Activated naive CD4-positive, alpha-beta T cell treated with anti-CD3 and anti-CD28 coated beads for 36 hours (primary cell): ENCODE measurements at regions not wholly inside any gene's neighbourhood (a gene's known extent, or its start where the extent isn't known, plus 50 kb on each side); places are given as distances from the start of the nearest gene placed in this dataset.
"Not testable (repeated sequence)": the region's sequence is repeated elsewhere in the genome, so short reads cannot be mapped to it uniquely, and the experiment has no call there.

Experiments
- CTCF ChIA-PET: fragments of 350-600 bp; sonication (Branson Sonifier 250); formaldehyde crosslinking; loops from one replicate; lab custom pipeline; 2021; ENCODE audit warnings: antibody characterized with exemption; lab: Charles Lee
- DNase-seq: peaks from one replicate; pipeline ENCODE4 v3.0.0-alpha.2; 2020
- H3K27ac Mint-ChIP-seq: one replicate; pipeline ENCODE4 v1.8.0; 2021; ENCODE audit warnings: mild to moderate bottlenecking, mixed read lengths
- H3K27me3 Mint-ChIP-seq: one replicate; pipeline ENCODE4 v1.8.0; 2021; ENCODE audit warnings: low read depth, mixed read lengths
- H3K36me3 Mint-ChIP-seq: one replicate; pipeline ENCODE4 v1.8.0; 2021; ENCODE audit warnings: low read depth, mixed read lengths
- H3K4me1 Mint-ChIP-seq: one replicate; pipeline ENCODE4 v1.8.0; 2021; ENCODE audit warnings: low read depth, mixed read lengths
- H3K4me3 Mint-ChIP-seq: one replicate; pipeline ENCODE4 v1.8.0; 2021; ENCODE audit warnings: mild to moderate bottlenecking, moderate library complexity, mixed read lengths
- H3K9me3 Mint-ChIP-seq: one replicate; pipeline ENCODE4 v1.8.0; 2021; ENCODE audit warnings: mixed read lengths
- intact Hi-C: fragments of 100-400 bp; cut with micrococcal nuclease; formaldehyde crosslinking; loops from one replicate; pipeline ENCODE4 v1.15.1; 2023

GRCh38 chr11:67737562-67738080, 63.2 kb upstream of the ALDH3B2 start:
- DNase-seq, CTCF ChIA-PET, H3K27me3 Mint-ChIP-seq, H3K9me3 Mint-ChIP-seq, H3K4me1 Mint-ChIP-seq, H3K4me3 Mint-ChIP-seq, intact Hi-C loops, H3K36me3 Mint-ChIP-seq, H3K27ac Mint-ChIP-seq: not testable (repeated sequence)

- CTCF ChIA-PET = no interaction called here
- Mint-ChIP-seq H3K27me3 (peaks cover 16% of the 10 kb centered on the region), H3K9me3 (no peaks in the 10 kb centered on the region), H3K4me1 (peaks cover 19% of the 10 kb centered on the region), H3K36me3 (no peaks in the 10 kb centered on the region), H3K27ac (no peak overlapping the region), H3K4me3 (no peak overlapping the region)
- intact Hi-C loops = no loop called here
- peak; percentile 54 for DNase-seq
Measured at GRCh38 chr11:67732045-67732787, 57.8 kb upstream of the ALDH3B2 start.

GRCh38 chr11:67731583-67731982, 57.2 kb upstream of the ALDH3B2 start:
- no peak for DNase-seq
- Mint-ChIP-seq H3K9me3 (no peaks in the 10 kb centered on the region), H3K36me3 (no peaks in the 10 kb centered on the region), H3K4me1 (peaks cover 25% of the 10 kb centered on the region), H3K27ac (no peak overlapping the region), H3K4me3 (peak overlapping the region; percentile 55), H3K27me3 (peaks cover 16% of the 10 kb centered on the region)
- intact Hi-C loops = no loop called here
- CTCF ChIA-PET = no interaction called here

- CTCF ChIA-PET = interaction anchor here (1.5 kb wide), 1 partner anchor 100 kb away, joined by 6 read pairs; no protein-coding TSS in a partner anchor
- not testable (repeated sequence) for H3K27ac Mint-ChIP-seq, H3K27me3 Mint-ChIP-seq, DNase-seq, H3K36me3 Mint-ChIP-seq, H3K9me3 Mint-ChIP-seq, H3K4me3 Mint-ChIP-seq
- intact Hi-C loops = loop anchor here (5.0 kb wide), 1 partner anchor 81 kb away; no protein-coding TSS in a partner anchor
- H3K4me1 Mint-ChIP-seq = peaks cover 26% of the 10 kb centered on the region
Measured at GRCh38 chr11:67728163-67728571, 53.7 kb upstream of the ALDH3B2 start.

GRCh38 chr11:67727066-67728040, 52.9 kb upstream of the ALDH3B2 start:
- CTCF ChIA-PET = interaction anchor here (1.5 kb wide), 1 partner anchor 100 kb away, joined by 6 read pairs; no protein-coding TSS in a partner anchor
- not testable (repeated sequence) for H3K36me3 Mint-ChIP-seq, H3K4me3 Mint-ChIP-seq, H3K27me3 Mint-ChIP-seq, H3K9me3 Mint-ChIP-seq
- DNase-seq = peak; percentile 86
- Mint-ChIP-seq H3K27ac (peak overlapping the region; percentile 14), H3K4me1 (peaks cover 25% of the 10 kb centered on the region)
- intact Hi-C loops = loop anchor here (5.0 kb wide), 1 partner anchor 80 kb away; no protein-coding TSS in a partner anchor
